H1 (cell line): ENCODE measurements at regions not wholly inside any gene's neighbourhood (a gene's known extent, or its start where the extent isn't known, plus 50 kb on each side); places are given as distances from the start of the nearest gene placed in this dataset.

ENCODE experiments used
- ATF3 ChIP-seq: IDR thresholded peaks from 2 replicates; pipeline ENCODE4 v1.6.1; 2011; ENCODE audit warnings: low read depth, mild to moderate bottlenecking, low read length; ENCODE audit not compliant: insufficient read depth
- BRCA1 ChIP-seq: IDR thresholded peaks from 2 replicates; pipeline ENCODE4 v1.6.1; 2012; ENCODE audit warnings: low read depth, low read length, improper control_type of control experiment
- CTCF ChIP-seq, 3 experiments: IDR thresholded peaks; 1 replicate in 2 of 3; 2 replicates in 1 of 3; pipeline versions ENCODE4 v1.5.1 to v1.6.1; 2011; ENCODE audit warnings: low read length in 3 of 3, mild to moderate bottlenecking in 3 of 3, inconsistent platforms in 2 of 3, low read depth in 1 of 3, moderate library complexity in 1 of 3; ENCODE audit not compliant: insufficient read depth in 1 of 3; ENCODE audit errors: control extremely low read depth in 1 of 3
- EP300 ChIP-seq, 2 experiments: IDR thresholded peaks; 1 replicate in 1 of 2; 2 replicates in 1 of 2; pipeline ENCODE4 v1.6.1; 2011 to 2012; ENCODE audit warnings: low read depth in 2 of 2, low read length in 2 of 2, mild to moderate bottlenecking in 2 of 2, borderline replicate concordance in 1 of 2, inconsistent platforms in 1 of 2, moderate library complexity in 1 of 2
- EZH2 ChIP-seq: fragments of 200-600 bp; sonication (generic); IDR thresholded peaks from 2 replicates; pipeline ENCODE4 v1.7.1; 2012; ENCODE audit warnings: low read depth, mild to moderate bottlenecking, moderate library complexity, low read length, inconsistent platforms; ENCODE audit not compliant: severe bottlenecking
- POLR2A ChIP-seq, 2 experiments: IDR thresholded peaks; 1 replicate in 1 of 2; 2 replicates in 1 of 2; pipeline ENCODE4 v1.6.1; 2011; ENCODE audit warnings: low read depth in 2 of 2, low read length in 2 of 2, mild to moderate bottlenecking in 2 of 2; ENCODE audit errors: control extremely low read depth in 1 of 2
- POLR2AphosphoS5 ChIP-seq: IDR thresholded peaks from 2 replicates; pipeline ENCODE4 v1.6.1; 2011; ENCODE audit warnings: low read depth, low read length
- SIN3A ChIP-seq, 2 experiments: IDR thresholded peaks in 1 of 2; conservative IDR thresholded peaks in 1 of 2; 2 replicates each; pipeline ENCODE4 v1.6.1; 2011 to 2012; ENCODE audit warnings: low read length in 2 of 2, improper control_type of control experiment in 1 of 2, low read depth in 1 of 2, mild to moderate bottlenecking in 1 of 2
- USF2 ChIP-seq: IDR thresholded peaks from 2 replicates; pipeline ENCODE4 v1.6.1; 2011; ENCODE audit warnings: low read length, improper control_type of control experiment
- YY1 ChIP-seq: IDR thresholded peaks from 2 replicates; pipeline ENCODE4 v1.6.1; 2011; ENCODE audit warnings: low read depth, mild to moderate bottlenecking, low read length

- TF ChIP-seq USF2: no peak
- no peak for TF ChIP-seq CTCF (IDR thresholded peaks at IDR 0.05; ENCODE audit: control extremely low read depth in 1 of 3, insufficient read depth in 1 of 3, low read depth in 1 of 3, low read length in 3 of 3)
- no peak for TF ChIP-seq ATF3
- no peak for TF ChIP-seq POLR2A (IDR thresholded peaks at IDR 0.05; ENCODE audit: control extremely low read depth in 1 of 2, low read depth in 2 of 2, low read length in 2 of 2)
- TF ChIP-seq EP300 (IDR thresholded peaks at IDR 0.05; ENCODE audit: borderline replicate concordance in 1 of 2, low read depth in 2 of 2, low read length in 2 of 2): no peak
- no peak for TF ChIP-seq BRCA1
- no peak for TF ChIP-seq SIN3A (conservative IDR thresholded peaks at IDR 0.05 in 1 of 2, IDR thresholded peaks at IDR 0.05 in 1 of 2; ENCODE audit: low read depth in 1 of 2, low read length in 2 of 2)
- TF ChIP-seq YY1: no peak
- no peak for TF ChIP-seq POLR2AphosphoS5
- no peak for TF ChIP-seq EZH2
Measured at GRCh38 chr18:27862041-27862682, 314.8 kb downstream of the CDH2 start.
